GM18511 (cell line): ENCODE measurements at regions not wholly inside any gene's neighbourhood (a gene's known extent, or its start where the extent isn't known, plus 50 kb on each side); places are given as distances from the start of the nearest gene placed in this dataset.

Experiments
- ATAC-seq: cut with Tn5 transposase; IDR thresholded peaks from one replicate; pipeline ENCODE4 v1.9.1; 2021; ENCODE audit warnings: mild to moderate bottlenecking, moderate library complexity; ENCODE audit not compliant: unreplicated experiment

DNA sequence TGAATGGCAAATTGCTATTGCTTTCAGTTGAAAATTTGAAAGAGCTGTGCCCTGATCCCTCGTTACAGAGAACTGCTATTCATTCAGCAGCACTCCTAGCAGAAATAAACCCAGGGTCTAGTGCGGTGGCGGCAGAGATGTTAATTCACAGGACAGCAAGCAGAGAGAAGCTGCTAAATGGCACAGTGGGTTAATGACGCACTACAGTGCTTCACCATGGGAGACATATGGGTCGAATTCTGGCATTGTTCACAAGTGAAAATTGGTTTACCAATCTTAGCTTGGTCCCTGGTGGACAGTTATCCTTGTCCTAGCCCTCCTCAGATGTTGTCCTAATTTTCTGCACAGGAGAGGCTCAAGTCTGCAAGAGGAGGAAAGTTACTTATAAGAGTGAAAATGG is 807.4 kb downstream of the TLE1 start:
- no peak for ATAC-seq

DNA sequence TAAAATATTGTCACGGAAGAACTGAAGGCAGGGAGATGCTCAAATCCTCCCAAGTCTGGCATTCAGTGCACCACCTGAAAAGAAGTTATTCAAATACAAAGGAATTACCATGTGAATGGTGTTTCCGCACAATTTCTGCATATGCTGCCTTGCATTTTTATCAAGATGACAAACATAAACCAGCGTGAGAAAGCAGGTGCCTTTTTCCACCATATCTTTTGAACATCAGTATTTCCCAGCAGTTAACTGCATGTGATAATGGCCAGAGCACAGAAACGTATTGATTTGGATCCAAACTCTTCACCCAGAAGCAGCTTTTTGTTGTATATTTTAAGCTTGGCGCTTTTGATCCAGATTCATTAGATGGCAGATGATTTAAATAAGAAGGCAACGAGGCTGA is 808.0 kb downstream of the TLE1 start:
- ATAC-seq: no peak

- ATAC-seq: no peak
Measured at GRCh38 chr9:80878556-80878955, 810.8 kb downstream of the TLE1 start.

- ATAC-seq: no peak
Measured at GRCh38 chr9:80875947-80876346, 813.4 kb downstream of the TLE1 start.

- ATAC-seq: no peak
Measured at GRCh38 chr9:80874276-80874675, 815.1 kb downstream of the TLE1 start.

DNA sequence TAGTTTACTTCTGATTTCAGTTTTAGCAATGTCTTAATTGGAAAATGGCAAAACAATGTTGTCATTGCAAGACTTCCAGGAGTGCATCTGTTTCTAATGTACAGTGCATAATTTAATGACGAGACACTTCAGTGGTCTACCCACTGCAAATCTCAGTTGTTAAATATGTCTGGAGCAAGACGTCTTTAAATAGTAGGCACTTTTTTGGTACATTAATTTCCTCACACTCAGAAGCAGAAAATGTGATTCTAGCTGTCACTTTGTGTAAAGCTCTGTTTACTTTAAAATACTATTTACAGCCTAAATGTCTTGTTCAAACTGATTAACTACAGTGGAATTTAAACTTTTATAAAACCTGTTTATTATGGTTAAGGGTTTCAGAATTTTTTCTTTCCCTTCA is 815.5 kb downstream of the TLE1 start:
- no peak for ATAC-seq

DNA sequence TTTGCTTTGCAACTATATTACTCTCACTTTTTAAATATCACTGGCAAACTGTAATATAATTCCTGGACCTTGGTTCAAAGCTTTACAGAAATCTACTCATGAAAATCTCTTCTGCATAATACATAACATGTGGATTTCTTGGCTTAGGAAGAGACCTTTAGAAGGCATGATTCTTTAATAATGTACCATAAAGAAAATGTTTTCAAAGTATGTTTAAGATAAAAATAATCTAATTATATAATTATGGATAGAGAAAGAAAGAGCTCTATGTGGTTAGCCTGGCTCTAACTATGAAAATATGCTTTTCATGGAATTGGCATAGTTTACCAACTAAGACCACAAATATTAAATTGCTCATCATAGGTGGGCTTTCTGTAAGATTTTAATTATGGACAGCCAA is 817.8 kb downstream of the TLE1 start:
- no peak for ATAC-seq

GRCh38 chr9:80867731-80868130 is 821.6 kb downstream of the TLE1 start:
- ATAC-seq: no peak

GRCh38 chr9:80866576-80867227 is 822.6 kb downstream of the TLE1 start:
- no peak for ATAC-seq

GRCh38 chr9:80866121-80866520 is 823.2 kb downstream of the TLE1 start:
- ATAC-seq: no peak

DNA sequence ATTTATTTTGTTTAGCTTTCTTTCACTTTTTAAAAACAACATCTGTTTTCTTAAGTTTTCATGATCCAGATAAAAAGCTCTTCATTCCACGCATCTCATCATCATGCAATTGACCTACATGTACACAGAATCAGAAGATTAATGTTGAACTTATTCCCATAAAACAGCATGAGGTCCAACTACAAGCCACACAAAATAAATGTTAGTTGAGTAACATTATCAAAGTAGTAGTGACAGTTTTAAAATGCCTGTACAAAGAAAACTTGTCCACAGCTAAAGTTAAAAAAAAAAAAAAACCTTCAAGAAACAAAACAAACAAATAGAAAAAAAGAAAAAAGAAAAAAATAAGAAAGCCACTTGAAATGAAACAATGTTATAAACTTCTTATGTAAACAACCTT is 846.3 kb downstream of the TLE1 start:
- no peak for ATAC-seq

DNA sequence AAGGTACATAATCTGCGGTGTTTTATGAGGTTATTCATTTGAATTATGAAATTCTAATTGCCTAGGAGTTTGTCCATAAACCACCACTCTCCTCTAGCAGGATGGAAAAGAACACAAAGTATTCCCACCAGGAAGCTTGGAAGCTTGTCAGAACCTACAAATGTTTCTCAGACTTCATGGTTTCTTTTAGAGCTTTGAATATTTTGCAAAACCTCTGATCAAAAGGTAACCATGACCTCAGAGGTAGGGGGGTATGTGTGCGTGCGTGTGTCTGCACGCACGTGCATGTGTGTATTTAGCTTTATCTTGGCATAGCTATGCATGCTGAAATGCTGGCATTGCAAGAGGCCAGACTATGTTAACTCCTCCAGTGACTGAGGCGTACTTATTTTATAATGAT is 847.0 kb downstream of the TLE1 start:
- ATAC-seq: no peak

DNA sequence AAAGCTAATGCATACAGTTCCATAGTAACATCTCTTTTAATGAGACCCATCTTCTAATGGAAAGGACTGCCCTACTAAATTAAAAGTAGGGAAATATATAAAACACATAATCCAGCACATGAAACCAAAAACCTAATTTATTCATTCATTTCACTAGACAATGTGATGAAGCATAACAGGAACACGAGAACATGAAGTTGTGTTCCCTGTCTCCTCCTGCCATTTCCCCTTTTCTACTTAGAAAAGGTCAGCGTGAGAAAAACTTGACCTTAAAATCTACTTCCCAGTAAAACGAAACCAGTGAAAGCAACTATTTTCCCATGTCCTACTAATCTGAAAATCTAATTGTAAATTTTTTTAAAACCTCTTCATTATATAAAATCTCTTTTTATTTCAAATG is 847.5 kb downstream of the TLE1 start:
- no peak for ATAC-seq

DNA sequence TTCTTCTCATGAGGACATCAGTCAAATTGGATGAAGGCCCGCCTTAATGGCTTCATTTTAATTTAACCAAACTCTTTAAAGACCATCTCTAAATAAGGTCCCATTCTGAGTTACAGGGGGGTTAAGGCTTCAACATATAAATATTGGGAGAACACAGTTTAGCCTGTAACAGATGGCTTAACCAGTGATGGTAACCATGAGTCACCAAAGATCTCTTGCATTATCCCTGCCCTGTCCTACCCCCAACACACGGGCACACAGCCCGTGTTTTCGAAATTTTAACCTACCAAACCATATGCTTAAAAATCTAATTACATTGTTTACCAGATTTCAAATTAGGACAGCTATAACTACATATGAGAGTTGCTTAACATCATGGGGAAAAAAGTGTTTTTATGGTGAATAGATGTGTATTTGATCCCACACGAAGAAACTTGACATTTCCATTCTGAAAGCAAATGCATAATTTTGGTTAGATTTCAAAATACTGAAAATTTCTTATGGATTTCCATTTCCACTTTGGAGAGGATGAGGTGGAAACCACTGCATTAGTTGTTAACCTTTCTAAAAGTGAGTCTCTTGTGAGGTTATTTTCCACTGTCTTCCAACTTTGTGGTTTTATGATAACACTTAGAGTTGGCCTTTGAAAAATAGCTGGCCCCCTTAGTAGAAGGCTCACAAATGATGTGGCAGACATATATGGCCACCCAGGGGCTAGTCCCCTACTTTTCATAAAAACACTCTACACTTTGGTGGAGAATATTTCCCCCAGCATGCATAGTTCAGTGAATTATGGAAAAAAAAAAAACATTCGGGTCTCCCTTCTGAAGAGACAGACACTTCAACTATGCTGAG is 849.3 kb downstream of the TLE1 start:
- no peak for ATAC-seq

DNA sequence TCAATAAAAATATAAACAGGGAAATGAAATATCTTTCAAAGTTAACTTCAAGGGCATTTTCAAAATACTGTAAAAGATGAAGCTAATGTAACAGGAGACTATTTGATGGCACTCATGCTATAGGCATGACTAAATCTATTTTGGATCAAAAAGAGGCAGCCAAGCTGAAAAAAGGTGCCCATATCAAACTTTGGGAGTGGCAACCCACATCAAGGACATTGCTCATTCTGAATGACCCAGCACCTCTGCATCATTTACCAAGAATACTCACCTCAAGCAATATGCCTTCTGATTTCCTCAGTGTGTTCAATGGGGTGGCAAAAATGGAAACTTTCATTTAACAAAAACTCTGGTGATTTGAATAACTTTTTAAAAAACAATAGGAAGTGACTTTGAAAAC is 853.3 kb downstream of the TLE1 start:
- no peak for ATAC-seq

DNA sequence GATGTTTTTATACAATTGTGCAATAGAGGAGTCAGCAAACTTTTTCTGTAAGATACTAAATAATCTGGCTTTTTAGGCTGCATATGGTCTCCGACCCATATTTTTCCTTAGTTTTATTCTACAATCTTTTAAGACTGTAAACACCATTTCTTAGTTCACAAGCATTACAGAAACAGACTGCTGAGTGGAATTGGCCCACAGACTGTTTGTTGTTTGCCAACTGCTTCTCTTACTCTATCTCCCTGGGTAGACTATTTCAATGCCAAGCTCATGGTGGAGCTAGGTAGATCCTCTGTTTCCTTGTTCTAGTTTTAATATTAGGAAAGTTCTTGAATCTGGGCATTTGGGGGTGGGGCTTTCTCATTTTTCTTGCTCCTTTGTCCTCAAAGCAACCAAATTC is 857.6 kb downstream of the TLE1 start:
- ATAC-seq: no peak

DNA sequence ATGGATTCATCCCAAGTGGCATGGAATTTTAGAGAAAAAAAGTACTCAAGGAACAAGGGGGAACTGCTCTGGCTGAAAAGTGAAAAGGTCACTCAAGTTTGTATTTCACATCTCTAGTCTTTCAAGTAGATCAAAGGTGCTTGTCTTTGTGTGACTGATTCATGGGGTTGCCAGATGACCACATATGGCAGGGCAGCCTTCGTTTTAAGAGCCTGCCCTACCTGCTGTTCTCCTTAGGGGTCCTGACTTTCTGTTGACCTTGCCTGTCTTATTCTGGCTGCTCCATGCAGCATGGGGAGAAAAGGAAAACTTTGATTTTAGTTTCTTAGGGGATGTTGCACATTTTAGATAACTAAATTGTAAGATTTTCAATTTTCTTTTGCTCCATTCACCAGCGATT is 877.7 kb downstream of the TLE1 start:
- no peak for ATAC-seq

DNA sequence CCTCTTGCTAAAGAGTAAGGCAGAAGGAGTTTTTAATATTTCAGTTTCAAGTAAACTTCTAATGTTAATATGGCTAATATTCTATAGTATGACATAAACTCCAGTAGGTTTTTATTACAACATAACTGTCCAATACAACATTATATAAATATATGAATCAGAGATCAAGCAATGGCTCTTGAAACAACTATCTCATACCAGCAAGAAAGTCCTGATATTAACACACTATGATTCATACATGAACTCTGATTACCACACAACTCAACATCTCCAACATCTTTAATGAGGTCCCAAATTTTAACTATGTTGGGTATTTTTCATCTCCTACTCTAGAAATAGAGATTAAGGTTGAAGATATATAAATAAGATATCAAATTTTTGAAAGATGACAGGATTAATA is 878.3 kb downstream of the TLE1 start:
- no peak for ATAC-seq

GRCh38 chr9:80806671-80807070 is 882.7 kb downstream of the TLE1 start:
- no peak for ATAC-seq

- ATAC-seq: no peak
Measured at GRCh38 chr9:80804873-80805272, 884.5 kb downstream of the TLE1 start.

- ATAC-seq: no peak
Measured at GRCh38 chr9:80797831-80798688, 891.3 kb downstream of the TLE1 start.
